ENCODE measurements at regions not wholly inside any gene's neighbourhood (a gene's known extent, or its start where the extent isn't known, plus 50 kb on each side); places are given as distances from the start of the nearest gene placed in this dataset.

DNA sequence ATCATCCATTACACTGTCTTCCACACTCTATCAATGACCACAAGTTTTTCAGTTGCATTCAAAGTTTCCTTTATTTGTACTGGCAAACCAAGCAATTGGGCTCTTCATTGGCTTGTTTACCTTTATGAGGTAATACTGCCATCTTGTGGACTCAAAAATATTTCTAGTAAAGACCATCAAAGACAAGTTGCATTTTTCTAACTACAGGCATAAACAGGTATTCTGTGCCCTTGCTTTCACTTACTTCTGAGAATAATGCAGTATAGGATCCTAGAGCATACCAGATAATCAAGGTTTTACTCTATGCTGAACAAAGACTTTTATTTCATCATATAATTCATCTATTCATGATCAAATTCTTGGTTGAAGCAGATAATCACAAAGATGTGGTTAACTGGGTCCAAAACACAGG is 173.7 kb upstream of the POU5F2 start:
- H4K91ac ChIP-seq (ENCODE audit: low read depth, low read length, poor library complexity) = no peak overlapping the region
- no peak overlapping the region for H2AFZ ChIP-seq (ENCODE audit: low read length)
- no peak overlapping the region for H2BK15ac ChIP-seq (ENCODE audit: low read length)
- H3K79me1 ChIP-seq (ENCODE audit: low read depth, low read length) = no peaks in the 10 kb centered on the region
- H3K4me1 ChIP-seq (ENCODE audit: control insufficient read depth in 2 of 2, insufficient read depth in 1 of 2, low read depth in 1 of 2, low read length in 2 of 2) = peaks cover 0 to 25% of the 10 kb centered on the region in 2 donors
- no peaks in the 10 kb centered on the region for H3K27me3 ChIP-seq (ENCODE audit: control insufficient read depth in 3 of 3, insufficient read depth in 3 of 3, low read depth in 1 of 3, low read length in 3 of 3)
- no peak overlapping the region for H3K9ac ChIP-seq (ENCODE audit: low read depth, low read length, poor library complexity)
- H2BK5ac ChIP-seq (ENCODE audit: low read length) = no peak overlapping the region
- no peak overlapping the region for H3K4me3 ChIP-seq (ENCODE audit: low read length in 2 of 2)
- DNase-seq (ENCODE audit: low spot score) = no peak
- H2BK12ac ChIP-seq (ENCODE audit: low read length) = no peak overlapping the region
- no peak overlapping the region for H3K14ac ChIP-seq (ENCODE audit: low read length)
- H3K9me3 ChIP-seq (replicated peaks in 1 of 2; ENCODE audit: control insufficient read depth in 2 of 2, insufficient read depth in 1 of 2, low read depth in 1 of 2, low read length in 2 of 2) = peaks cover 0 to 5% of the 10 kb centered on the region in 2 donors
- H2BK120ac ChIP-seq (ENCODE audit: low read depth, low read length) = no peak overlapping the region
- H4K8ac ChIP-seq (ENCODE audit: low read depth, low read length) = no peak overlapping the region
- H3K23ac ChIP-seq (ENCODE audit: low read depth, low read length, poor library complexity) = no peak overlapping the region
- H3K18ac ChIP-seq (ENCODE audit: low read length) = no peak overlapping the region
- H3K4me2 ChIP-seq (ENCODE audit: insufficient read depth, low read length, poor library complexity, severe bottlenecking) = no peak overlapping the region
- H3K36me3 ChIP-seq (replicated peaks in 1 of 2; ENCODE audit: control insufficient read depth in 2 of 2, insufficient read depth in 2 of 2, low read length in 2 of 2) = no peaks in the 10 kb centered on the region
- H2AK5ac ChIP-seq (ENCODE audit: low read depth, low read length) = no peak overlapping the region
- no peak overlapping the region for H3K27ac ChIP-seq (replicated peaks; ENCODE audit: low read length)
- no peak overlapping the region for H3K4ac ChIP-seq (ENCODE audit: low read length)

DNA sequence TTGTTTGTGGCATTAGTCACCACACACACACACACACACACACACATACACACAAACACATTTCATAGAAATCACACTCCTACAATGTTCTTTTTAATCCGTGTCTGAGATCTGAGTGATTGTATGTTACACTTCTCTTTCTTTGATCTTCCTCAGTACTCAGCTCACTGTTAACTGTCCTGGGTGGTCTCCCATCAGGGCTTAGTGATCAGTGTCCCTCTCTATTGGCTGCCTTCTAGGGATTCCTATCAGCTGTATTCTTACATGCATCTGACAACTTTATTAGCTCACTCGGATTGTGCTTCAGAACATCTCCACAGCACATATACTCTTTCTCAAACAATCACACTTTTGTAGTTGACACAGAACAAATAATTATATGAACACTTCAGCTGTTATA is 170.2 kb upstream of the POU5F2 start:
- Histone ChIP-seq H3K4me3 (ENCODE audit: low read length in 2 of 2) (no peak overlapping the region), H2AFZ (ENCODE audit: low read length) (no peak overlapping the region), H3K9me3 (replicated peaks in 1 of 2; ENCODE audit: control insufficient read depth in 2 of 2, insufficient read depth in 1 of 2, low read depth in 1 of 2, low read length in 2 of 2) (peaks cover 0 to 5% of the 10 kb centered on the region in 2 donors), H2AK5ac (ENCODE audit: low read depth, low read length) (no peak overlapping the region), H3K4me2 (ENCODE audit: insufficient read depth, low read length, poor library complexity, severe bottlenecking) (no peak overlapping the region), H2BK12ac (ENCODE audit: low read length) (no peak overlapping the region), H2BK5ac (ENCODE audit: low read length) (no peak overlapping the region), H3K14ac (ENCODE audit: low read length) (no peak overlapping the region), H2BK120ac (ENCODE audit: low read depth, low read length) (no peak overlapping the region), H3K4ac (ENCODE audit: low read length) (no peak overlapping the region), H3K27ac (replicated peaks; ENCODE audit: low read length) (no peak overlapping the region), H4K8ac (ENCODE audit: low read depth, low read length) (no peak overlapping the region), H3K18ac (ENCODE audit: low read length) (no peak overlapping the region), H3K27me3 (ENCODE audit: control insufficient read depth in 3 of 3, insufficient read depth in 3 of 3, low read depth in 1 of 3, low read length in 3 of 3) (no peaks in the 10 kb centered on the region), H4K91ac (ENCODE audit: low read depth, low read length, poor library complexity) (no peak overlapping the region), H3K4me1 (ENCODE audit: control insufficient read depth in 2 of 2, insufficient read depth in 1 of 2, low read depth in 1 of 2, low read length in 2 of 2) (peaks cover 0 to 25% of the 10 kb centered on the region in 2 donors), H2BK15ac (ENCODE audit: low read length) (no peak overlapping the region), H3K9ac (ENCODE audit: low read depth, low read length, poor library complexity) (no peak overlapping the region), H3K79me1 (ENCODE audit: low read depth, low read length) (no peaks in the 10 kb centered on the region), H3K23ac (ENCODE audit: low read depth, low read length, poor library complexity) (no peak overlapping the region), H3K36me3 (replicated peaks in 1 of 2; ENCODE audit: control insufficient read depth in 2 of 2, insufficient read depth in 2 of 2, low read length in 2 of 2) (no peaks in the 10 kb centered on the region)
- no CpG with 5 or more reads among the region's 2 CpGs for WGBS, 2 donors (ENCODE audit: extremely low coverage in 2 of 2, insufficient read length in 2 of 2, insufficient replicate concordance in 1 of 2)
- DNase-seq (ENCODE audit: low spot score) = no peak

DNA sequence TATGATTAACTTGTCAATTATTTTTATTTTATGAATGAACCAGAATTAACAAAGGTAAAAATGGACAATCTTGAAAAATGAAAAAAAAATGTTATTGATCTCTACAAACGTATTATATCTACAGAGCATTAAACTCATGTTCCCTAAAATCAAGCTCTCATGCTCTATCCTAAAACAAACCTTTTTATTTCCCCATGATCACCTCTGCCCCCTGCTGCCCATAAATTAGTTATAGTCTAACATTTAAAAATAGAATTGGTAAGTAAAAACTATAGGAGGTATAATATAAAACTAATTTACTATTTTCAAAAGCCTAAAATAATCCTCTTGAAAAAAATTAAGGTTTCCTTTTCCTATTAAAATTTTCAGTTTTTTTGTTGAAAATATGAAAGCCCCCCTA is 168.0 kb upstream of the POU5F2 start:
- Histone ChIP-seq H3K4me2 (ENCODE audit: insufficient read depth, low read length, poor library complexity, severe bottlenecking) (no peak overlapping the region), H3K18ac (ENCODE audit: low read length) (no peak overlapping the region), H3K36me3 (replicated peaks in 1 of 2; ENCODE audit: control insufficient read depth in 2 of 2, insufficient read depth in 2 of 2, low read length in 2 of 2) (no peaks in the 10 kb centered on the region), H3K4ac (ENCODE audit: low read length) (no peak overlapping the region), H3K4me1 (ENCODE audit: control insufficient read depth in 2 of 2, insufficient read depth in 1 of 2, low read depth in 1 of 2, low read length in 2 of 2) (peaks cover 0 to 25% of the 10 kb centered on the region in 2 donors), H3K27ac (replicated peaks; ENCODE audit: low read length) (no peak overlapping the region), H2AK5ac (ENCODE audit: low read depth, low read length) (no peak overlapping the region), H2BK12ac (ENCODE audit: low read length) (no peak overlapping the region), H3K4me3 (ENCODE audit: low read length in 2 of 2) (no peak overlapping the region), H2AFZ (ENCODE audit: low read length) (no peak overlapping the region), H3K9ac (ENCODE audit: low read depth, low read length, poor library complexity) (no peak overlapping the region), H4K8ac (ENCODE audit: low read depth, low read length) (no peak overlapping the region), H3K9me3 (replicated peaks in 1 of 2; ENCODE audit: control insufficient read depth in 2 of 2, insufficient read depth in 1 of 2, low read depth in 1 of 2, low read length in 2 of 2) (no peaks in the 10 kb centered on the region), H2BK120ac (ENCODE audit: low read depth, low read length) (no peak overlapping the region), H2BK15ac (ENCODE audit: low read length) (no peak overlapping the region), H4K91ac (ENCODE audit: low read depth, low read length, poor library complexity) (no peak overlapping the region), H3K27me3 (ENCODE audit: control insufficient read depth in 3 of 3, insufficient read depth in 3 of 3, low read depth in 1 of 3, low read length in 3 of 3) (no peaks in the 10 kb centered on the region), H3K23ac (ENCODE audit: low read depth, low read length, poor library complexity) (no peak overlapping the region), H3K14ac (ENCODE audit: low read length) (no peak overlapping the region), H3K79me1 (ENCODE audit: low read depth, low read length) (no peaks in the 10 kb centered on the region), H2BK5ac (ENCODE audit: low read length) (no peak overlapping the region)
- WGBS, 2 donors (ENCODE audit: extremely low coverage in 2 of 2, insufficient read length in 2 of 2, insufficient replicate concordance in 1 of 2) = no CpG with 5 or more reads among the region's 1 CpG
- no peak for DNase-seq (ENCODE audit: low spot score)

DNA sequence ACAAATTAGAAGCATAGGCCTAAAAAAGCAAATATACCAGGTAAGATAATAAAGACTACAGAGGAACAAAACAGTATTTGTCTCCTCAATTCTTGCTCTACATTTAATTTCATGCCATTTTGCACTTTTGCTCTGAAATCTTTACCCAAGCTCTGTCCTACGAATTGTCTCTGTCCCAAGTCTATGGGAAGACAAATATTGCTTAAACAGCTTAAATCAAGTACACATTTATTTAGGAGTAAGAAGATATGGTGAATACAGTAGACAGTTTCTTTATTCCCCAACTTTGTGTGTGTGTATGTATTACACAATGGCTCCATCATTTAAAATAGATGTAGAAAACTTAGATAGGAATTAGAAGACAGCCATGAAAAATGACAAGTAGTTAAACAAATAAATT is 163.5 kb upstream of the POU5F2 start:
- H3K4me3 ChIP-seq (ENCODE audit: low read length in 2 of 2) = no peak overlapping the region
- H3K23ac ChIP-seq (ENCODE audit: low read depth, low read length, poor library complexity) = no peak overlapping the region
- no peak overlapping the region for H2BK120ac ChIP-seq (ENCODE audit: low read depth, low read length)
- H4K91ac ChIP-seq (ENCODE audit: low read depth, low read length, poor library complexity) = no peak overlapping the region
- no peak overlapping the region for H2AK5ac ChIP-seq (ENCODE audit: low read depth, low read length)
- no peak overlapping the region for H3K4ac ChIP-seq (ENCODE audit: low read length)
- no peak overlapping the region for H2BK5ac ChIP-seq (ENCODE audit: low read length)
- H3K27me3 ChIP-seq (ENCODE audit: control insufficient read depth in 3 of 3, insufficient read depth in 3 of 3, low read depth in 1 of 3, low read length in 3 of 3) = no peaks in the 10 kb centered on the region
- peaks cover 0 to 3% of the 10 kb centered on the region in 2 donors for H3K4me1 ChIP-seq (ENCODE audit: control insufficient read depth in 2 of 2, insufficient read depth in 1 of 2, low read depth in 1 of 2, low read length in 2 of 2)
- no peak overlapping the region for H2AFZ ChIP-seq (ENCODE audit: low read length)
- no peak overlapping the region for H3K27ac ChIP-seq (replicated peaks; ENCODE audit: low read length)
- no peak overlapping the region for H2BK15ac ChIP-seq (ENCODE audit: low read length)
- no peak for DNase-seq (ENCODE audit: low spot score)
- no peak overlapping the region for H4K8ac ChIP-seq (ENCODE audit: low read depth, low read length)
- no peak overlapping the region for H3K14ac ChIP-seq (ENCODE audit: low read length)
- no peak overlapping the region for H2BK12ac ChIP-seq (ENCODE audit: low read length)
- no peaks in the 10 kb centered on the region for H3K36me3 ChIP-seq (replicated peaks in 1 of 2; ENCODE audit: control insufficient read depth in 2 of 2, insufficient read depth in 2 of 2, low read length in 2 of 2)
- no peak overlapping the region for H3K4me2 ChIP-seq (ENCODE audit: insufficient read depth, low read length, poor library complexity, severe bottlenecking)
- no CpG with 5 or more reads among the region's 1 CpG for WGBS, 2 donors (ENCODE audit: extremely low coverage in 2 of 2, insufficient read length in 2 of 2, insufficient replicate concordance in 1 of 2)
- H3K18ac ChIP-seq (ENCODE audit: low read length) = no peak overlapping the region
- no peaks in the 10 kb centered on the region for H3K79me1 ChIP-seq (ENCODE audit: low read depth, low read length)
- H3K9ac ChIP-seq (ENCODE audit: low read depth, low read length, poor library complexity) = no peak overlapping the region
- H3K9me3 ChIP-seq (replicated peaks in 1 of 2; ENCODE audit: control insufficient read depth in 2 of 2, insufficient read depth in 1 of 2, low read depth in 1 of 2, low read length in 2 of 2) = no peaks in the 10 kb centered on the region

Data from neuronal stem cell (in vitro differentiated cells).